ENCODE measurements at regions not wholly inside any gene's neighbourhood (a gene's known extent, or its start where the extent isn't known, plus 50 kb on each side); places are given as distances from the start of the nearest gene placed in this dataset.

GRCh38 chr16:64596196-64596595, 525.7 kb downstream of the CDH11 start:
- no peak overlapping the region for H3K4me3 Mint-ChIP-seq
- no peaks in the 10 kb centered on the region for H3K36me3 Mint-ChIP-seq (ENCODE audit: insufficient read depth in 2 of 2)
- H3K27me3 Mint-ChIP-seq (ENCODE audit: low read depth): no peaks in the 10 kb centered on the region
- peaks cover 4 to 12% of the 10 kb centered on the region in 2 donors for H3K9me3 Mint-ChIP-seq
- H3K27ac Mint-ChIP-seq: no peak overlapping the region
- DNase-seq (no peak), ATAC-seq (replicated peaks in 1 of 2) (no peak)
- no peaks in the 10 kb centered on the region for H3K4me1 Mint-ChIP-seq (ENCODE audit: low read depth)

- Mint-ChIP-seq H3K36me3 (ENCODE audit: insufficient read depth in 2 of 2) (no peaks in the 10 kb centered on the region), H3K4me3 (no peak overlapping the region), H3K27ac (no peak overlapping the region), H3K9me3 (peaks cover 5 to 14% of the 10 kb centered on the region in 2 donors), H3K4me1 (ENCODE audit: low read depth) (no peaks in the 10 kb centered on the region), H3K27me3 (ENCODE audit: low read depth) (no peaks in the 10 kb centered on the region)
- ATAC-seq (replicated peaks in 1 of 2) (no peak), DNase-seq (no peak)
Observed at GRCh38 chr16:64590513-64590912, 531.4 kb downstream of the CDH11 start.

- ATAC-seq (replicated peaks in 1 of 2): no peak
- no peak overlapping the region for H3K4me3 Mint-ChIP-seq
- peaks cover 5 to 13% of the 10 kb centered on the region in 2 donors for H3K9me3 Mint-ChIP-seq
- no peaks in the 10 kb centered on the region for H3K36me3 Mint-ChIP-seq (ENCODE audit: insufficient read depth in 2 of 2)
- H3K27me3 Mint-ChIP-seq (ENCODE audit: low read depth): no peaks in the 10 kb centered on the region
- H3K4me1 Mint-ChIP-seq (ENCODE audit: low read depth): no peaks in the 10 kb centered on the region
- H3K27ac Mint-ChIP-seq: no peak overlapping the region
- DNase-seq: no peak
Observed at GRCh38 chr16:64589836-64590235, 532.0 kb downstream of the CDH11 start.

DNA sequence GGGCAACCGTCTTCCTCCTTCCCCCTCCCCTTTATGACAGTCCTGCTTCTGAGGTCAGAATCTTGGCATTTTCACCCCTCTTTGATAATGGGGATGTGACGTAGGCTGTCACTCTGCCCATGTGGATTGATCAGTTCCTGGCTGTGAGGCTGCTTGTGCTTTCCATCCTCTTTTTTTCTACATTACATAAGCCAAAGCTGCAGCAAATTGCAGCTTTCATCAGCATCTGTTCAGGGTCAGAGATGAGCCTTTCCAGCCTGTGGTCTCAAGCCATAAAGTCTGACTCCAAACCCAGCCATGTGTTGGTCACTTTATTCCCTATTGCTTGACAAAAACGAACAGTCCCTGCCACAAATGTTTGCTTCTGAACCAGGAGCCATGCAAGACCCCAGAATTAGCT, 535.1 kb downstream of the CDH11 start:
- H3K9me3 Mint-ChIP-seq: peaks cover 5 to 12% of the 10 kb centered on the region in 2 donors
- H3K27ac Mint-ChIP-seq: no peak overlapping the region
- no peaks in the 10 kb centered on the region for H3K4me1 Mint-ChIP-seq (ENCODE audit: low read depth)
- H3K4me3 Mint-ChIP-seq: no peak overlapping the region
- H3K36me3 Mint-ChIP-seq (ENCODE audit: insufficient read depth in 2 of 2): no peaks in the 10 kb centered on the region
- DNase-seq: no peak
- no peaks in the 10 kb centered on the region for H3K27me3 Mint-ChIP-seq (ENCODE audit: low read depth)
- ATAC-seq (replicated peaks in 1 of 2): no peak

DNA sequence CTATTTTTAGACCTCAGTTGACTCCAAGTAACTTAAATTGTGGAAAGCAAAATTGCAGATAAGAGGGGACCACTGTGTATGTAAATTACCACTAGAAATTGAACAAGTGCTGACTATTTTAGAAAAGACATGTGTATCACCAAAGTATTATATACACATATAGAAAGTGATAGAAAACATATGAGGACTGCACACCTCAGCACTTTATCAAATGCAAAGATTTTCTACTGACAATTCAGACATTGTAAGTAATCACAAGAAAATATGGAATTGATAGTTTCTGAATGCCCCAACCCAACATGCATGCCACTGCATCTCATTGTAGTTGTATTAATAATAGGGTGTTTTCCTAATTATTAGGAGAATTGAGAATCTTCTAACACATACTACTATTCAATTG, 536.5 kb downstream of the CDH11 start:
- Mint-ChIP-seq H3K36me3 (ENCODE audit: insufficient read depth in 2 of 2) (no peaks in the 10 kb centered on the region), H3K27ac (no peak overlapping the region), H3K27me3 (ENCODE audit: low read depth) (no peaks in the 10 kb centered on the region), H3K4me1 (ENCODE audit: low read depth) (no peaks in the 10 kb centered on the region), H3K9me3 (peaks cover 8% of the 10 kb centered on the region in 2 donors), H3K4me3 (no peak overlapping the region)
- ATAC-seq (replicated peaks in 1 of 2): no peak
- no peak for DNase-seq

- no peaks in the 10 kb centered on the region for H3K27me3 Mint-ChIP-seq (ENCODE audit: low read depth)
- no peak for ATAC-seq (replicated peaks in 1 of 2)
- H3K36me3 Mint-ChIP-seq (ENCODE audit: insufficient read depth in 2 of 2): no peaks in the 10 kb centered on the region
- no peak overlapping the region for H3K27ac Mint-ChIP-seq
- no peaks in the 10 kb centered on the region for H3K4me1 Mint-ChIP-seq (ENCODE audit: low read depth)
- no peak overlapping the region for H3K4me3 Mint-ChIP-seq
- no peak for DNase-seq
- H3K9me3 Mint-ChIP-seq: peaks cover 6 to 7% of the 10 kb centered on the region in 2 donors
Observed at GRCh38 chr16:64580558-64580957, 541.3 kb downstream of the CDH11 start.

GRCh38 chr16:64579712-64580111, 542.2 kb downstream of the CDH11 start:
- peaks cover 5 to 6% of the 10 kb centered on the region in 2 donors for H3K9me3 Mint-ChIP-seq
- no peak overlapping the region for H3K4me3 Mint-ChIP-seq
- no peaks in the 10 kb centered on the region for H3K4me1 Mint-ChIP-seq (ENCODE audit: low read depth)
- no peak for ATAC-seq (replicated peaks in 1 of 2)
- no peak overlapping the region for H3K27ac Mint-ChIP-seq
- DNase-seq: no peak
- H3K36me3 Mint-ChIP-seq (ENCODE audit: insufficient read depth in 2 of 2): no peaks in the 10 kb centered on the region
- H3K27me3 Mint-ChIP-seq (ENCODE audit: low read depth): no peaks in the 10 kb centered on the region

DNA sequence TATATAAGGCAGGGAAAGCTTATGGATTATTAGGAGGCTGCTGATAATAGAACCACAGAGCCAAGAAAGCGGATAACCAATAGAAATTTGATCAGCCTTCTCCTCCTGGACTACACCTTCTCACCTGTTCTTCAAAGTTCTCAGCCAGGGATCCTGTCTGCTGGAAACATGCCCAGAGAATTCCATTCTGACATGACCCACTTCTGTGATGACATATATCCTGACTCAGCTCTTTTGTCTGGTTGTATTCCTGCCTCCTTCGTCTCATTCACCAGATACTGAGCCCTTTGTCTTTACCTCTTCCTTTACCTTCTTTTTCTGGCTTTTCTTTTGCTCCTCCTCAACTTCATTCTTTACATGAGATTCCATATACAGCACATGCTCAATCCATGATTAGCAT, 576.1 kb downstream of the CDH11 start:
- Mint-ChIP-seq H3K36me3 (ENCODE audit: insufficient read depth in 2 of 2) (peaks cover 0 to 2% of the 10 kb centered on the region in 2 donors), H3K4me3 (no peak overlapping the region), H3K9me3 (peaks cover 5 to 14% of the 10 kb centered on the region in 2 donors), H3K27me3 (ENCODE audit: low read depth) (no peaks in the 10 kb centered on the region), H3K27ac (no peak overlapping the region), H3K4me1 (ENCODE audit: low read depth) (no peaks in the 10 kb centered on the region)
- no peak for DNase-seq
- no peak for ATAC-seq (replicated peaks in 1 of 2)

DNA sequence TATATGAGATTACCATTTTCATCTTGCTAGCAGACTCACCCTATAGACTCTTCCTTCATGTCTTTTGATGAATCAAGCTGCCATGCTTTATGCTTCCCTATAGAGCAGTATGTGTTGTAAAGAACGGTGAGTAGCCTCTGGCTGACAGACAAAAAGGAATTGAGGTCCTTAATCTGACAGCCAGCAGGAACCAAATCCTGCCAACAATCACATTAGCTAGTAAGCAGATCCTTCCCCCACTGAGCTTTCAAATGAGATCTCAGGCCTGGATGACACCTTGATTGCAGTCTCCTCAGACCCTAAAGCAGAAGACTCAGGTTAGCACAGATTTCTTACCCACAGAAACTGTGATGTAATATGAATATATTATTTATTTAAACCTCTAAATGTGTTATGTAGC, 577.0 kb downstream of the CDH11 start:
- Mint-ChIP-seq H3K4me3 (no peak overlapping the region), H3K36me3 (ENCODE audit: insufficient read depth in 2 of 2) (peaks cover 0 to 2% of the 10 kb centered on the region in 2 donors), H3K27ac (no peak overlapping the region), H3K27me3 (ENCODE audit: low read depth) (no peaks in the 10 kb centered on the region), H3K9me3 (peaks cover 5 to 17% of the 10 kb centered on the region in 2 donors), H3K4me1 (ENCODE audit: low read depth) (no peaks in the 10 kb centered on the region)
- ATAC-seq (replicated peaks in 1 of 2) (no peak), DNase-seq (no peak)

DNA sequence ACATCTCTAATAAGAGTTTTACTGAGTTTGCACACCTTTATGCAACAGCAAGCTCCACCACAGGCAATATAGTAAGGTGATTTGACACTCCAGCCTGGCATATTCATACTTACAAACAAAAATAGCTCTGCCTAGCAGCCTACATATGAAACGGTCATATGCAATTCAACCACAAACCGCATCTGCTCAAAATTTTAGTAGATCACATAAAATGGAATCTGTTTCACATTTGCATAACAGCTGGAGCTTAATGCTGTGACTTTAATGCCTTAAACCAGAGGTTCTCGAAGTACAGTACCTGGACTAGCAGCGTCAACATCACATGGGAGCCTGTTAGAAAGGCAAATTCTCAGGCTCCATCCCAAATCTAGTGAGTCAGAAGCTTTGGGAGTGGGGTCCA, 578.4 kb downstream of the CDH11 start:
- DNase-seq: no peak
- H3K4me1 Mint-ChIP-seq (ENCODE audit: low read depth): no peaks in the 10 kb centered on the region
- H3K4me3 Mint-ChIP-seq: no peak overlapping the region
- peaks cover 10 to 16% of the 10 kb centered on the region in 2 donors for H3K9me3 Mint-ChIP-seq
- no peak overlapping the region for H3K27ac Mint-ChIP-seq
- H3K27me3 Mint-ChIP-seq (ENCODE audit: low read depth): no peaks in the 10 kb centered on the region
- peaks cover 2 to 3% of the 10 kb centered on the region in 2 donors for H3K36me3 Mint-ChIP-seq (ENCODE audit: insufficient read depth in 2 of 2)
- ATAC-seq (replicated peaks in 1 of 2): no peak

GRCh38 chr16:64543031-64543430, 578.8 kb downstream of the CDH11 start:
- Mint-ChIP-seq H3K9me3 (peaks cover 10 to 15% of the 10 kb centered on the region in 2 donors), H3K27ac (no peak overlapping the region), H3K36me3 (ENCODE audit: insufficient read depth in 2 of 2) (peaks cover 2 to 3% of the 10 kb centered on the region in 2 donors), H3K4me3 (no peak overlapping the region), H3K4me1 (ENCODE audit: low read depth) (no peaks in the 10 kb centered on the region), H3K27me3 (ENCODE audit: low read depth) (no peaks in the 10 kb centered on the region)
- ATAC-seq (replicated peaks in 1 of 2) (no peak), DNase-seq (no peak)

GRCh38 chr16:64542152-64542551, 579.7 kb downstream of the CDH11 start:
- H3K36me3 Mint-ChIP-seq (ENCODE audit: insufficient read depth in 2 of 2): peaks cover 2 to 5% of the 10 kb centered on the region in 2 donors
- no peak overlapping the region for H3K27ac Mint-ChIP-seq
- no peak for ATAC-seq (replicated peaks in 1 of 2)
- H3K4me3 Mint-ChIP-seq: no peak overlapping the region
- no peaks in the 10 kb centered on the region for H3K27me3 Mint-ChIP-seq (ENCODE audit: low read depth)
- DNase-seq: no peak
- H3K4me1 Mint-ChIP-seq (ENCODE audit: low read depth): no peaks in the 10 kb centered on the region
- peaks cover 10 to 11% of the 10 kb centered on the region in 2 donors for H3K9me3 Mint-ChIP-seq

DNA sequence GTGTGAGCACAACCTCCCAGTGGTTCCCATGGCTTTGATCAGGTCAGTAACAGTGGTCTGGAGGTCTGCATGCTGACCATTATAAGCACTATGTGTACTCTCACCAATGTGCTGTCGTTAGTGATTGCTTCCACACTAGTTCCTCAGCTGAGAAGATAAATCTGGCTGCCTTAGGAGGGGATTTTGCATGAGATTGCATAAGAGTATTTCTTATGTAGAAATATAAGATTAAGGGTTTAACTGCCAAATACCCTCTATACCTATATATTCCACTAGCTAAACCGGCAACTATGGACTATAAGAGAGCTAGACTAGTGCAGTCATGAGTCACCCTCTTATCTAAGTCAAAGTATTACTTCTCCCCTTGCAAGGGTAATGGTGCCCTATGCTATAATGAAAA, 580.2 kb downstream of the CDH11 start:
- Mint-ChIP-seq H3K9me3 (peaks cover 9% of the 10 kb centered on the region in 2 donors), H3K27ac (no peak overlapping the region), H3K27me3 (ENCODE audit: low read depth) (no peaks in the 10 kb centered on the region), H3K4me1 (ENCODE audit: low read depth) (no peaks in the 10 kb centered on the region), H3K36me3 (ENCODE audit: insufficient read depth in 2 of 2) (peaks cover 2 to 5% of the 10 kb centered on the region in 2 donors), H3K4me3 (no peak overlapping the region)
- DNase-seq (no peak), ATAC-seq (replicated peaks in 1 of 2) (no peak)

GRCh38 chr16:64540434-64540833, 581.4 kb downstream of the CDH11 start:
- Mint-ChIP-seq H3K4me1 (ENCODE audit: low read depth) (no peaks in the 10 kb centered on the region), H3K27me3 (ENCODE audit: low read depth) (no peaks in the 10 kb centered on the region), H3K27ac (no peak overlapping the region), H3K36me3 (ENCODE audit: insufficient read depth in 2 of 2) (peaks cover 2 to 5% of the 10 kb centered on the region in 2 donors), H3K4me3 (no peak overlapping the region), H3K9me3 (peaks cover 7 to 16% of the 10 kb centered on the region in 2 donors)
- no peak for ATAC-seq (replicated peaks in 1 of 2)
- DNase-seq: no peak
